ENCODE measurements at regions not wholly inside any gene's neighbourhood (a gene's known extent, or its start where the extent isn't known, plus 50 kb on each side); places are given as distances from the start of the nearest gene placed in this dataset.
"Not testable (repeated sequence)": the region's sequence is repeated elsewhere in the genome, so short reads cannot be mapped to it uniquely, and the experiment has no call there.

DNA sequence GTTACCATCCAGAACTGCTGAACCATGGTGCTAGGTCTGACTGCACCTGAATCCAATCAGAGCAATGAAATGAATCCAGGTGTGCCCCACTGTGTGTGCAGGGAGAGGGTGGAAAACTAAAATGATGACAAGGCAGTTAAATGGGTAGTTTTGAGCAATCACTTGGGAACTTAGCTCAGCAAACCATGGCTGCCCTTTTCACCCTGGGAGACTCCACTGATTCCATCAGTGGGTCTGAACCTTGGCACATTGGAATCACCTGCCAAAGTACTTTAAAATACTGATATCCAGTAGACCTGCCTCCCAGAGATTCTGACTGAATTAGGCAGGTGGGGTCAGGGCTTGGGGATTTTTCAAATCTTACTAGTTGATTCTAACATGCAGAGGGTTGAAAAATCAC is 59.8 kb upstream of the USP3 start:
- intact Hi-C loops (cut with DNase I): no loop called here
- Histone ChIP-seq H3K27ac (ENCODE audit: low read depth in 1 of 2, low read length in 2 of 2) (no peak overlapping the region), H3K36me3 (ENCODE audit: control insufficient read depth in 1 of 2, insufficient read depth in 2 of 2, low read length in 1 of 2) (no peaks in the 10 kb centered on the region), H3K4me1 (ENCODE audit: control insufficient read depth in 1 of 2, insufficient read depth in 2 of 2, low read length in 2 of 2) (no peaks in the 10 kb centered on the region), H3K9me3 (ENCODE audit: control insufficient read depth, low read length) (no peaks in the 10 kb centered on the region), H3K4me3 (ENCODE audit: low read length in 2 of 2) (no peak overlapping the region), H3K27me3 (ENCODE audit: control insufficient read depth in 1 of 2, insufficient read depth in 2 of 2, low read length in 1 of 2) (no peaks in the 10 kb centered on the region)
- no peak for ATAC-seq (ENCODE audit: low FRiP score)
- DNase-seq: no peak

DNA sequence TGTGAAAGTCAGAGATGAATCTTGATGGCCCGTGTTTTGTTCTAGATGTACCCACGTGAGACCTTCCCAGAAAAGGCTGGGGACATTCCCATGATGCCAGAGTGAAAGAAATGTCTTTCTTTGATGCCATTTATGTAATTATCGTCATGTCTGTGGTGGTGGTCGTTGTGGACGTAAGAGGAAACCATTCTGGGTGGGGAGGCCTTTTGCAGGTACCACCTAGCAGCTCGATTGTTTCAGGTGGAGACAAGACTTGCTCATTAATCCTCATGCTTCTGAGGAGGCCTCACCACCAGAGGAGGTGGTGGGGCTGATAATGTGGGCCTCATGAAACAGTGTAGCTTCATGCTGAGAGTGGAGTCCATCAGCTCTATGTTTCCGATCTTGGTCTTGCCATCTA is 58.1 kb upstream of the USP3 start:
- intact Hi-C loops (cut with DNase I): no loop called here
- no peaks in the 10 kb centered on the region for H3K27me3 ChIP-seq (ENCODE audit: control insufficient read depth in 1 of 2, insufficient read depth in 2 of 2, low read length in 1 of 2)
- WGBS, 2 donors: 77 to 78% methylated on average over 7 of the region's 7 CpGs
- H3K27ac ChIP-seq (ENCODE audit: low read depth in 1 of 2, low read length in 2 of 2): no peak overlapping the region
- no peak for DNase-seq
- ATAC-seq (ENCODE audit: low FRiP score): no peak
- H3K4me1 ChIP-seq (ENCODE audit: control insufficient read depth in 1 of 2, insufficient read depth in 2 of 2, low read length in 2 of 2): no peaks in the 10 kb centered on the region
- no peaks in the 10 kb centered on the region for H3K36me3 ChIP-seq (ENCODE audit: control insufficient read depth in 1 of 2, insufficient read depth in 2 of 2, low read length in 1 of 2)
- H3K9me3 ChIP-seq (ENCODE audit: control insufficient read depth, low read length): no peaks in the 10 kb centered on the region
- H3K4me3 ChIP-seq (ENCODE audit: low read length in 2 of 2): no peak overlapping the region

DNA sequence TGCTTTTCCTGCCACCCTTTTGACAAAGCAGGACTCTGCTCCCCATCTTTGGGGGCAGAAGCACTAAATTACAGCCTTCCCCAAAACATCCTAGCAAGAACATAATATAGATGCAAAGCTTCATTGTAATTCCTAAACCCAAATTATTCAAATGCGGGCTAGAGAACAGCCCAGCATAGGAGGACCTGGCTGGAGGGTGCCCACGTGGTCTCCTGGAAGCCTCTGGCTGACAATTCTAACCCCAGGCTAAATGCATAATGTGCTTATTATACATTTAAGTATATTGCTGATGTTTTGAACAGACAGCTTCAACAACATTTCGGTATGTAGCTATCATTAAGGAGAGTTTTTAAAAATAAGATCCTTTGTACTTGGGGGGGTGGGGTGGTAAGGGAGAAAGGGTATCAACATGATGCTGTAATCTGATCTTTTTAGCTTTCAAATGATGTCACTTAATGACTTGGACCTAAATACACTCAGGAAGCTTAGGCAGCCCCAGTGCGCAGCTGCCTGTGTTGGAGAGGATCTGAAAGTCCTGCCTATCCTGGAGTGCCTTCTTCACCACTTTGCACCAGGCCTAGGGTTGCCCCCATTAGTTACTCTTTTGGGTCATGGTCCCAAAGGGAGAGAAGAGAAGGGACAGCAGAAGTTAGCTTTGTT is 57.2 kb upstream of the USP3 start:
- 89 to 94% methylated on average over 4 of the region's 4 CpGs for WGBS, 2 donors
- intact Hi-C loops (cut with DNase I): no loop called here

DNA sequence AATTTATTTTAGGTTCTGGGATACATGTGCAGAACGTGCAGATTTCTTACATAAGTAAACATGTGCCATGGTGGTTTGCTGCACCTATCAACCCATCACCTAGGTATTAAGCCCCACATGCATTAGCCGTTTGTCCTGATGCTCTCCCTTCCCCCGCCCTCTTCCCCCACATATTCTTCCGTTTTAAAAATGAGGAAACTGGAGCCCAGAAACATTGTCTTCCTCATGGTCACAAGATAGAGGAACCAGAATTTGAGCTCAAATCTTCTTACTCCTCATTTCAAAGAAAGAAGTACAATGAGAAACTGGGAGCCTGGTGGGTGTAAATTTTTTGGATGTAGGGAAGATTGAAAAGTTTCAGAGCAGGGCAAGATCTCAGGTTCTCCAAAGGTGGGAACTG is 56.1 kb upstream of the USP3 start:
- WGBS, 2 donors: 76 to 79% methylated on average over 4 of the region's 4 CpGs

More for the DNA sequence above, 57.2 kb upstream of the USP3 start:
- no peaks in the 10 kb centered on the region for H3K27me3 ChIP-seq (ENCODE audit: control insufficient read depth in 1 of 2, insufficient read depth in 2 of 2, low read length in 1 of 2)
- no peaks in the 10 kb centered on the region for H3K36me3 ChIP-seq (ENCODE audit: control insufficient read depth in 1 of 2, insufficient read depth in 2 of 2, low read length in 1 of 2)
- H3K4me3 ChIP-seq (ENCODE audit: low read length in 2 of 2): no peak overlapping the region
- DNase-seq (no peak), ATAC-seq (ENCODE audit: low FRiP score) (no peak)
- no peaks in the 10 kb centered on the region for H3K9me3 ChIP-seq (ENCODE audit: control insufficient read depth, low read length)
- H3K4me1 ChIP-seq (ENCODE audit: control insufficient read depth in 1 of 2, insufficient read depth in 2 of 2, low read length in 2 of 2): no peaks in the 10 kb centered on the region
- H3K27ac ChIP-seq (ENCODE audit: low read depth in 1 of 2, low read length in 2 of 2): no peak overlapping the region

DNA sequence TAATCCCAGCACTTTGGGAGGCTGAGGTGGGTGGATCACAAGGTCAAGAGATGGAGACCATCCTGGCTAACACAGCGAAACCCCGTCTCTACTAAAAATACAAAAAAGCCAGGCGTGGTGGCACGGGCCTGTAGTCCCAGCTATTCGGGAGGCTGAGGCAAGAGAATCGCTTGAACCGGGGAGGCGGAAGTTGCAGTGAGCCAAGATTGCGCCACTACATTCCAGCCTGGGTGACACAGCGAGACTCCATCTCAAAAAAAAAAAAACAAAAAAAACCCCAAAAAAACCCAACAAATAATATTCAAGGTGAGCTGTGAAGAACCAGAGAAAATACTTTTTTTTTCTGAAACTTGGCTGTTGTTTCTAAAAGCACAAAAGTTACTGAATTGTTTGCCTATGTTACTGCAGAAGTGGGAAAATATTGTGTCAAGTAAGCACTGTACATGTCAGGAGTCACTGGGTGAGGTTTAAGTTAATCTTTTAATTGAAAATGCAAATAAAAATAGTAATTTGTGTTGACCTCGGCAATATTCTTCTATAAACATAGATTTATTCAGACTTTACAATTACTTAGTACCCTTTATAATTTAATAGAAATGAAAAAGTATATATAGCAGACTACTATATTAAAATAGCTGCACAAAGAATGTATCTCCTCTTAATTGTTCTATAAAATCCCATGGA is 55.4 kb upstream of the USP3 start:
- peak in 1 of 2 donors; percentile 74 for DNase-seq
- H3K4me3 ChIP-seq (ENCODE audit: low read length in 2 of 2); H3K27me3 ChIP-seq (ENCODE audit: control insufficient read depth in 1 of 2, insufficient read depth in 2 of 2, low read length in 1 of 2); H3K4me1 ChIP-seq (ENCODE audit: control insufficient read depth in 1 of 2, insufficient read depth in 2 of 2, low read length in 2 of 2); H3K9me3 ChIP-seq (ENCODE audit: control insufficient read depth, low read length); H3K36me3 ChIP-seq (ENCODE audit: control insufficient read depth in 1 of 2, insufficient read depth in 2 of 2, low read length in 1 of 2); ATAC-seq (ENCODE audit: low FRiP score); H3K27ac ChIP-seq (ENCODE audit: low read depth in 1 of 2, low read length in 2 of 2); intact Hi-C loops (cut with DNase I): not testable (repeated sequence)
- 93% methylated on average over 11 of the region's 11 CpGs for WGBS, 2 donors

More for the DNA sequence above, 56.1 kb upstream of the USP3 start:
- Histone ChIP-seq H3K4me1 (ENCODE audit: control insufficient read depth in 1 of 2, insufficient read depth in 2 of 2, low read length in 2 of 2) (no peaks in the 10 kb centered on the region), H3K27me3 (ENCODE audit: control insufficient read depth in 1 of 2, insufficient read depth in 2 of 2, low read length in 1 of 2) (no peaks in the 10 kb centered on the region), H3K36me3 (ENCODE audit: control insufficient read depth in 1 of 2, insufficient read depth in 2 of 2, low read length in 1 of 2) (no peaks in the 10 kb centered on the region), H3K4me3 (ENCODE audit: low read length in 2 of 2) (no peak overlapping the region), H3K27ac (ENCODE audit: low read depth in 1 of 2, low read length in 2 of 2) (no peak overlapping the region), H3K9me3 (ENCODE audit: control insufficient read depth, low read length) (no peaks in the 10 kb centered on the region)
- DNase-seq (no peak), ATAC-seq (ENCODE audit: low FRiP score) (no peak)
- intact Hi-C loops (cut with DNase I): no loop called here

DNA sequence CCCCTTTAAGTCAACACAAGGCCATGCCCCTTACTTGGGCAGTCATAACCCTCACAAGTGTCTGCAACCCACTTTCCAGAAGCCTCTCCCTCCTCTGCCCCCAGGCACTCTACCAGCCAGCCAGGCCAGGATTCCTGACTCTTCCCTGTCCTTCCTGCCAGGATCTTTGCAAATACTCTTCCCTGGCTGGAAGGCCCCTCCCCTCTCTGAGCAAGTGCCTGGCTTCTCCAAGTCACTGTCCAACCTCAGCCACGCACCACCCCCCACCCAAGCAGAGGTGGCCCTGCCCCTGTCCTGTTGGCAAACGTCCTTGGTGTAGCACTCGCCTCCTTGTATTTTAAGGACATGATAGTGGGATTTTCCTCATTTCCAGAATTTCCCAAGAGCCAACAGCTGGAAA is 54.7 kb upstream of the USP3 start:
- intact Hi-C loops (cut with DNase I): no loop called here
- Histone ChIP-seq H3K36me3 (ENCODE audit: control insufficient read depth in 1 of 2, insufficient read depth in 2 of 2, low read length in 1 of 2) (no peaks in the 10 kb centered on the region), H3K27me3 (ENCODE audit: control insufficient read depth in 1 of 2, insufficient read depth in 2 of 2, low read length in 1 of 2) (no peaks in the 10 kb centered on the region), H3K9me3 (ENCODE audit: control insufficient read depth, low read length) (no peaks in the 10 kb centered on the region), H3K4me3 (ENCODE audit: low read length in 2 of 2) (no peak overlapping the region), H3K27ac (ENCODE audit: low read depth in 1 of 2, low read length in 2 of 2) (no peak overlapping the region), H3K4me1 (ENCODE audit: control insufficient read depth in 1 of 2, insufficient read depth in 2 of 2, low read length in 2 of 2) (no peaks in the 10 kb centered on the region)
- WGBS, 2 donors: 85 to 87% methylated on average over 3 of the region's 3 CpGs
- DNase-seq (no peak), ATAC-seq (ENCODE audit: low FRiP score) (no peak)

DNA sequence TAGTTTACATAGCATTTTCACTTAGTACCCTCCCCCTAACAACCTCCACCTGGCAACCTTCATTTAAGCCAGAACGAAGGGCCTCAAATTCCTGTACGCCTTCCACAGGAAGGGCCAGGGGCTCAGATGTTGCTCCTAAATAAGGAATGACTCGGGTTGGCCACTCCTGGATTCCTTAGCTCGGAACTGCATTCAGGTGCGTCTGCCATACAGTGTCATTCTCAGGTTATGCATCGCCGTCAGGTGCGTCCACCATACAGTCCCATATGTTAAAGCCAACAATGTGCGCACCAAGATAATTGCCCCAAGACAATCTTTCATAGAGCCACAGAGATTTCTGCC is 53.5 kb upstream of the USP3 start:
- intact Hi-C loops (cut with DNase I): no loop called here
- Histone ChIP-seq H3K4me3 (ENCODE audit: low read length in 2 of 2) (no peak overlapping the region), H3K9me3 (ENCODE audit: control insufficient read depth, low read length) (no peaks in the 10 kb centered on the region), H3K27ac (ENCODE audit: low read depth in 1 of 2, low read length in 2 of 2) (no peak overlapping the region), H3K4me1 (ENCODE audit: control insufficient read depth in 1 of 2, insufficient read depth in 2 of 2, low read length in 2 of 2) (no peaks in the 10 kb centered on the region), H3K27me3 (ENCODE audit: control insufficient read depth in 1 of 2, insufficient read depth in 2 of 2, low read length in 1 of 2) (no peaks in the 10 kb centered on the region), H3K36me3 (ENCODE audit: control insufficient read depth in 1 of 2, insufficient read depth in 2 of 2, low read length in 1 of 2) (no peaks in the 10 kb centered on the region)
- no peak for DNase-seq
- 90 to 94% methylated on average over 9 of the region's 9 CpGs for WGBS, 2 donors
- ATAC-seq (ENCODE audit: low FRiP score): no peak

DNA sequence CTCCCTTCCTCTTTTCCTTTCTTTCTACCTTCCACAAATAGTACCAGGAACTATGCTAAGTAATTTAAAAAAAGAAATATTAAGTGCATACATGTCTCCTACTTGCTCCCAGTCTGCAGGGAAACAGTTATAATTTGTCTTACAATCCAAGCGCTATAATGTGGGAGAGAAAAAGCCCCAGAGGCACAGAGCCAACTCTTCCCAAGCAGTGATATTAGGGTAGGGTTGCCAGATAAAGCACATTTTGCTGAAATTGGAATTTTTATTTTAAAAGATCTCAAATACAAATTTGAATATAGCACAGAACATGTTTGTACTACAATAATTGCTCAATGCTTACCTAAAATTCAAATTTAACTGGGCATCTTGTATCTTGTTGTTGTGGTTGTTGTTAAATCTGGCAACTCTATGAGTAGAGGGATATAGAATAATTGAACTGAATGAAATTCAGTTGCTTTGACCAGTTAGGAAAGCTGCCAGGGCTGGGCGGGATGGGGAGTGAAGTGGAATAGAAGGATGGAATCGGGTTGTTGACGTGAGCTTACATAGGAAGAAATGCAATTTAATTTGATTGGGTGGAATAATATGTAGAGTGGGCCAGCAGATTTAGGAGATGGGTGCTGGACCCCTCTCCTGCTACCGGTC is 52.6 kb upstream of the USP3 start:
- Histone ChIP-seq H3K27me3 (ENCODE audit: control insufficient read depth in 1 of 2, insufficient read depth in 2 of 2, low read length in 1 of 2) (no peaks in the 10 kb centered on the region), H3K4me3 (ENCODE audit: low read length in 2 of 2) (no peak overlapping the region), H3K9me3 (ENCODE audit: control insufficient read depth, low read length) (no peaks in the 10 kb centered on the region), H3K36me3 (ENCODE audit: control insufficient read depth in 1 of 2, insufficient read depth in 2 of 2, low read length in 1 of 2) (no peaks in the 10 kb centered on the region), H3K27ac (ENCODE audit: low read depth in 1 of 2, low read length in 2 of 2) (no peak overlapping the region), H3K4me1 (ENCODE audit: control insufficient read depth in 1 of 2, insufficient read depth in 2 of 2, low read length in 2 of 2) (no peaks in the 10 kb centered on the region)
- WGBS, 2 donors: 94 to 96% methylated on average over 5 of the region's 5 CpGs
- intact Hi-C loops (cut with DNase I): no loop called here
- no peak for ATAC-seq (ENCODE audit: low FRiP score)
- no peak for DNase-seq

DNA sequence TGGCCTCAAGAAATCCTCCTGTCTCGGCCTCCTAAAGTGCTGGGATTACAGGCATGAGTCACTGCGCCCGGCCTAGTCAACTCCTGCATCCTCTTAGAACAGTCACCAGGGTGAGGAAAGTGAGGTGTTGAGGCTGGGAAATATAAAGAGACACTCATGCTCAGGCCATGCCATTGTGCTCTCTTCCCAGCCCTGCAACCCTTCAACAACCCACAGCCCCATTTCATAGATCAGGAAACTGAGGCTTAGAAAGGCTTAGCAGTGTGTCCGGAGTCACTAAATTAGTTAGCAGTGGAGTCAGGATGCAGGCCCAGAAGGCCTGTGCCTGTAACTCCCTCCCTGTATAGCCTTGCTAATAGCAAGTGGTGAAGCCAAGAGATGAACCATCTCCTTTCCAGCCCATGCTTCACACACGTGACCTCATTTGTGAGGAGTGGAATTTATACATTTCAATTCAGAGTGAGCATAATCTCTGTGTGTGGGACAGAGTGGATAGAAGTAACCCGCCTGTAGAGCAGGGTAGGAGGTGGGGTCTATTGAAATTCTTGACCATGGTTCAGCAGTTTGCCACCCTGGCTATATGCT is 51.7 kb upstream of the USP3 start:
- intact Hi-C loops (cut with DNase I): no loop called here
- ATAC-seq (ENCODE audit: low FRiP score): no peak
- Histone ChIP-seq H3K36me3 (ENCODE audit: control insufficient read depth in 1 of 2, insufficient read depth in 2 of 2, low read length in 1 of 2) (no peaks in the 10 kb centered on the region), H3K4me3 (ENCODE audit: low read length in 2 of 2) (no peak overlapping the region), H3K9me3 (ENCODE audit: control insufficient read depth, low read length) (no peaks in the 10 kb centered on the region), H3K27me3 (ENCODE audit: control insufficient read depth in 1 of 2, insufficient read depth in 2 of 2, low read length in 1 of 2) (no peaks in the 10 kb centered on the region), H3K4me1 (ENCODE audit: control insufficient read depth in 1 of 2, insufficient read depth in 2 of 2, low read length in 2 of 2) (no peaks in the 10 kb centered on the region), H3K27ac (ENCODE audit: low read depth in 1 of 2, low read length in 2 of 2) (no peak overlapping the region)
- 96% methylated on average over 6 of the region's 6 CpGs for WGBS, 2 donors
- no peak for DNase-seq

All from aorta (tissue), 5 donors.